ENCODE measurements at regions not wholly inside any gene's neighbourhood (a gene's known extent, or its start where the extent isn't known, plus 50 kb on each side); places are given as distances from the start of the nearest gene placed in this dataset.

GRCh38 chr6:19440531-19440930 is 396.6 kb upstream of the ID4 start:
- ATAC-seq (ENCODE audit: low read depth): no peak
- no peaks in the 10 kb centered on the region for H3K9me3 ChIP-seq (ENCODE audit: severe bottlenecking)
- no peak overlapping the region for H3K4me3 ChIP-seq (ENCODE audit: severe bottlenecking)
- no peaks in the 10 kb centered on the region for H3K27me3 ChIP-seq (ENCODE audit: insufficient read depth, poor library complexity, severe bottlenecking)
- no peak for DNase-seq (ENCODE audit: low spot score)
- H3K36me3 ChIP-seq (ENCODE audit: low read depth): no peaks in the 10 kb centered on the region
- no peaks in the 10 kb centered on the region for H3K4me1 ChIP-seq (ENCODE audit: insufficient read depth, poor library complexity, severe bottlenecking)
- TF ChIP-seq, protein P1, sequence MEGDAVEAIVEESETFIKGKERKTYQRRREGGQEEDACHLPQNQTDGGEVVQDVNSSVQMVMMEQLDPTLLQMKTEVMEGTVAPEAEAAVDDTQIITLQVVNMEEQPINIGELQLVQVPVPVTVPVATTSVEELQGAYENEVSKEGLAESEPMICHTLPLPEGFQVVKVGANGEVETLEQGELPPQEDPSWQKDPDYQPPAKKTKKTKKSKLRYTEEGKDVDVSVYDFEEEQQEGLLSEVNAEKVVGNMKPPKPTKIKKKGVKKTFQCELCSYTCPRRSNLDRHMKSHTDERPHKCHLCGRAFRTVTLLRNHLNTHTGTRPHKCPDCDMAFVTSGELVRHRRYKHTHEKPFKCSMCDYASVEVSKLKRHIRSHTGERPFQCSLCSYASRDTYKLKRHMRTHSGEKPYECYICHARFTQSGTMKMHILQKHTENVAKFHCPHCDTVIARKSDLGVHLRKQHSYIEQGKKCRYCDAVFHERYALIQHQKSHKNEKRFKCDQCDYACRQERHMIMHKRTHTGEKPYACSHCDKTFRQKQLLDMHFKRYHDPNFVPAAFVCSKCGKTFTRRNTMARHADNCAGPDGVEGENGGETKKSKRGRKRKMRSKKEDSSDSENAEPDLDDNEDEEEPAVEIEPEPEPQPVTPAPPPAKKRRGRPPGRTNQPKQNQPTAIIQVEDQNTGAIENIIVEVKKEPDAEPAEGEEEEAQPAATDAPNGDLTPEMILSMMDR (IDR thresholded peaks at IDR 0.05; ENCODE audit: poor library complexity, severe bottlenecking): no peak
- no peak overlapping the region for H3K27ac ChIP-seq (ENCODE audit: poor library complexity, severe bottlenecking)

GRCh38 chr6:19443411-19443810 is 393.8 kb upstream of the ID4 start:
- Histone ChIP-seq H3K4me3 (ENCODE audit: severe bottlenecking) (no peak overlapping the region), H3K4me1 (ENCODE audit: insufficient read depth, poor library complexity, severe bottlenecking) (no peaks in the 10 kb centered on the region), H3K9me3 (ENCODE audit: severe bottlenecking) (no peaks in the 10 kb centered on the region), H3K27ac (ENCODE audit: poor library complexity, severe bottlenecking) (no peak overlapping the region), H3K27me3 (ENCODE audit: insufficient read depth, poor library complexity, severe bottlenecking) (no peaks in the 10 kb centered on the region), H3K36me3 (ENCODE audit: low read depth) (no peaks in the 10 kb centered on the region)
- ATAC-seq (ENCODE audit: low read depth) (no peak), DNase-seq (ENCODE audit: low spot score) (no peak)
- TF ChIP-seq, protein P1 (IDR thresholded peaks at IDR 0.05; ENCODE audit: poor library complexity, severe bottlenecking): no peak

- TF ChIP-seq, protein P1 (IDR thresholded peaks at IDR 0.05; ENCODE audit: poor library complexity, severe bottlenecking): no peak
- no peaks in the 10 kb centered on the region for H3K36me3 ChIP-seq (ENCODE audit: low read depth)
- DNase-seq (ENCODE audit: low spot score) (no peak), ATAC-seq (ENCODE audit: low read depth) (no peak)
- no peak overlapping the region for H3K27ac ChIP-seq (ENCODE audit: poor library complexity, severe bottlenecking)
- no peaks in the 10 kb centered on the region for H3K27me3 ChIP-seq (ENCODE audit: insufficient read depth, poor library complexity, severe bottlenecking)
- H3K9me3 ChIP-seq (ENCODE audit: severe bottlenecking): no peaks in the 10 kb centered on the region
- H3K4me3 ChIP-seq (ENCODE audit: severe bottlenecking): no peak overlapping the region
- H3K4me1 ChIP-seq (ENCODE audit: insufficient read depth, poor library complexity, severe bottlenecking): no peaks in the 10 kb centered on the region
These were observed 393.1 kb upstream of the ID4 start for GRCh38 chr6:19444041-19444440.

- Histone ChIP-seq H3K27ac (ENCODE audit: poor library complexity, severe bottlenecking) (no peak overlapping the region), H3K27me3 (ENCODE audit: insufficient read depth, poor library complexity, severe bottlenecking) (no peaks in the 10 kb centered on the region), H3K9me3 (ENCODE audit: severe bottlenecking) (no peaks in the 10 kb centered on the region), H3K4me3 (ENCODE audit: severe bottlenecking) (no peak overlapping the region), H3K4me1 (ENCODE audit: insufficient read depth, poor library complexity, severe bottlenecking) (no peaks in the 10 kb centered on the region), H3K36me3 (ENCODE audit: low read depth) (no peaks in the 10 kb centered on the region)
- TF ChIP-seq, protein P1 (IDR thresholded peaks at IDR 0.05; ENCODE audit: poor library complexity, severe bottlenecking): no peak
- no peak for ATAC-seq (ENCODE audit: low read depth)
- DNase-seq (ENCODE audit: low spot score): no peak
These were observed 392.7 kb upstream of the ID4 start for GRCh38 chr6:19444481-19444880.

- Histone ChIP-seq H3K27me3 (ENCODE audit: insufficient read depth, poor library complexity, severe bottlenecking) (no peaks in the 10 kb centered on the region), H3K4me1 (ENCODE audit: insufficient read depth, poor library complexity, severe bottlenecking) (no peaks in the 10 kb centered on the region), H3K4me3 (ENCODE audit: severe bottlenecking) (no peak overlapping the region), H3K36me3 (ENCODE audit: low read depth) (no peaks in the 10 kb centered on the region), H3K27ac (ENCODE audit: poor library complexity, severe bottlenecking) (no peak overlapping the region), H3K9me3 (ENCODE audit: severe bottlenecking) (no peaks in the 10 kb centered on the region)
- DNase-seq (ENCODE audit: low spot score): no peak
- ATAC-seq (ENCODE audit: low read depth): no peak
- TF ChIP-seq, protein P1 (IDR thresholded peaks at IDR 0.05; ENCODE audit: poor library complexity, severe bottlenecking): no peak
These were observed 390.6 kb upstream of the ID4 start for GRCh38 chr6:19446570-19446969.

Measured in RWPE2 (cell line).